ENCODE measurements at regions not wholly inside any gene's neighbourhood (a gene's known extent, or its start where the extent isn't known, plus 50 kb on each side); places are given as distances from the start of the nearest gene placed in this dataset.

DNA sequence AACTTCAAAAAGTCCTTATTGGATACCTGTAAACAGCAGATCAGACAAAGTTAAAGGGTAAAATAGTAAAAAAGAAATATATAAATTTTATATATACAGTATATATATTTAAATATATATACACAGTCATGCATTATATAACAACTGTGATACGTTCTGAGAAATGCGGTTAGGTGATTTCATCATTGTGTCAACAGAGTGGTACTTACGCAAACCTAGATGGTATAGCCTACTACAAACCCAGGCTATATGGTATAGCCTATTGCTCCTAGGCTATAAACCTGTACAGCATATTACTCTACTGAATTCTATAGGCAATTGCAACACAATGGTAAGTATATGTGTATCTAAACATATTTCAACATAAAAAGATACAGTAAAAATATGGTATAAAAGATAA, 222.7 kb downstream of the NUF2 start:
- no peak for ATAC-seq
- CTCF ChIA-PET = no interaction called here

DNA sequence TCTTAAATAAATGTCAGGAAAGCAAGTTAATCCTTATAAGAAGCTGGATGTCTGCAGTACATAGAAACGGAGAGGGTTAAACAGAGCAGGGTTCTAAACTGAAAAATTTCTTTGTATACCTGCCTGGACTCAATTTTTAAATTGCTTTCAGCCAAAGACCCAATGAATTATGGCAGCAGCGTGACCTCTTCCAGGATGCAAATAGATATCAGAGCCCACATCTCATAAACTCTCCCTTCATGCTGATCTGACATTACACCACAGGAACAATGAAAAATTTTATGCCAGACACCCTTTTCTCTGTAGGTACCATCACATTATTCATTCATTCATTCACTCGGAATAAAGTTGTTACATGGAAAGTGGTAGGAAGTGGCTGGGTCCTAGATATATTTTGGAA, 236.4 kb downstream of the NUF2 start:
- no peak for ATAC-seq
- Mint-ChIP-seq H3K27me3 (ENCODE audit: low read depth) (no peaks in the 10 kb centered on the region; the same call in 1 of the 2 replicates), H3K4me1 (peaks cover 25% of the 10 kb centered on the region; the same call in 1 of the 2 replicates), H3K9me3 (peaks cover 18% of the 10 kb centered on the region), H3K4me3 (no peak overlapping the region), H3K36me3 (peaks cover 14% of the 10 kb centered on the region), H3K27ac (no peak overlapping the region)
- POLR2A ChIA-PET = no interaction called here
- no peak for DNase-seq (ENCODE audit: low spot score)
- CTCF ChIA-PET = no interaction called here
- TF ChIP-seq, protein P1, sequence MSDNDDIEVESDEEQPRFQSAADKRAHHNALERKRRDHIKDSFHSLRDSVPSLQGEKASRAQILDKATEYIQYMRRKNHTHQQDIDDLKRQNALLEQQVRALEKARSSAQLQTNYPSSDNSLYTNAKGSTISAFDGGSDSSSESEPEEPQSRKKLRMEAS (CRISPR knock-in tag; IDR thresholded peaks at IDR 0.05) = no peak
- TF ChIP-seq FOXP1 (CRISPR knock-in tag; IDR thresholded peaks at IDR 0.05; ENCODE audit: borderline replicate concordance) (no peak), ELF4 (CRISPR knock-in tag; IDR thresholded peaks at IDR 0.05; ENCODE audit: low read depth) (no peak), TCF7 (CRISPR knock-in tag; IDR thresholded peaks at IDR 0.05; ENCODE audit: low read depth) (no peak), OVOL2 (CRISPR knock-in tag; IDR thresholded peaks at IDR 0.05; ENCODE audit: borderline replicate concordance) (no peak), NR1H2 (CRISPR knock-in tag; IDR thresholded peaks at IDR 0.05) (no peak), CREB1 (CRISPR knock-in tag; IDR thresholded peaks at IDR 0.05) (no peak), HMGA2 (CRISPR knock-in tag; IDR thresholded peaks at IDR 0.05) (no peak)
- TF ChIP-seq, protein P2, sequence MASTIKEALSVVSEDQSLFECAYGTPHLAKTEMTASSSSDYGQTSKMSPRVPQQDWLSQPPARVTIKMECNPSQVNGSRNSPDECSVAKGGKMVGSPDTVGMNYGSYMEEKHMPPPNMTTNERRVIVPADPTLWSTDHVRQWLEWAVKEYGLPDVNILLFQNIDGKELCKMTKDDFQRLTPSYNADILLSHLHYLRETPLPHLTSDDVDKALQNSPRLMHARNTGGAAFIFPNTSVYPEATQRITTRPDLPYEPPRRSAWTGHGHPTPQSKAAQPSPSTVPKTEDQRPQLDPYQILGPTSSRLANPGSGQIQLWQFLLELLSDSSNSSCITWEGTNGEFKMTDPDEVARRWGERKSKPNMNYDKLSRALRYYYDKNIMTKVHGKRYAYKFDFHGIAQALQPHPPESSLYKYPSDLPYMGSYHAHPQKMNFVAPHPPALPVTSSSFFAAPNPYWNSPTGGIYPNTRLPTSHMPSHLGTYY (CRISPR knock-in tag; IDR thresholded peaks at IDR 0.05) = no peak
- TF ChIP-seq, protein P3, sequence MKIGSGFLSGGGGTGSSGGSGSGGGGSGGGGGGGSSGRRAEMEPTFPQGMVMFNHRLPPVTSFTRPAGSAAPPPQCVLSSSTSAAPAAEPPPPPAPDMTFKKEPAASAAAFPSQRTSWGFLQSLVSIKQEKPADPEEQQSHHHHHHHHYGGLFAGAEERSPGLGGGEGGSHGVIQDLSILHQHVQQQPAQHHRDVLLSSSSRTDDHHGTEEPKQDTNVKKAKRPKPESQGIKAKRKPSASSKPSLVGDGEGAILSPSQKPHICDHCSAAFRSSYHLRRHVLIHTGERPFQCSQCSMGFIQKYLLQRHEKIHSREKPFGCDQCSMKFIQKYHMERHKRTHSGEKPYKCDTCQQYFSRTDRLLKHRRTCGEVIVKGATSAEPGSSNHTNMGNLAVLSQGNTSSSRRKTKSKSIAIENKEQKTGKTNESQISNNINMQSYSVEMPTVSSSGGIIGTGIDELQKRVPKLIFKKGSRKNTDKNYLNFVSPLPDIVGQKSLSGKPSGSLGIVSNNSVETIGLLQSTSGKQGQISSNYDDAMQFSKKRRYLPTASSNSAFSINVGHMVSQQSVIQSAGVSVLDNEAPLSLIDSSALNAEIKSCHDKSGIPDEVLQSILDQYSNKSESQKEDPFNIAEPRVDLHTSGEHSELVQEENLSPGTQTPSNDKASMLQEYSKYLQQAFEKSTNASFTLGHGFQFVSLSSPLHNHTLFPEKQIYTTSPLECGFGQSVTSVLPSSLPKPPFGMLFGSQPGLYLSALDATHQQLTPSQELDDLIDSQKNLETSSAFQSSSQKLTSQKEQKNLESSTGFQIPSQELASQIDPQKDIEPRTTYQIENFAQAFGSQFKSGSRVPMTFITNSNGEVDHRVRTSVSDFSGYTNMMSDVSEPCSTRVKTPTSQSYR (CRISPR knock-in tag; IDR thresholded peaks at IDR 0.05) = no peak
- TF ChIP-seq, protein P4, sequence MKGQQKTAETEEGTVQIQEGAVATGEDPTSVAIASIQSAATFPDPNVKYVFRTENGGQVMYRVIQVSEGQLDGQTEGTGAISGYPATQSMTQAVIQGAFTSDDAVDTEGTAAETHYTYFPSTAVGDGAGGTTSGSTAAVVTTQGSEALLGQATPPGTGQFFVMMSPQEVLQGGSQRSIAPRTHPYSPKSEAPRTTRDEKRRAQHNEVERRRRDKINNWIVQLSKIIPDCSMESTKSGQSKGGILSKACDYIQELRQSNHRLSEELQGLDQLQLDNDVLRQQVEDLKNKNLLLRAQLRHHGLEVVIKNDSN (CRISPR knock-in tag; IDR thresholded peaks at IDR 0.05) = no peak
- TF ChIP-seq, protein P5, sequence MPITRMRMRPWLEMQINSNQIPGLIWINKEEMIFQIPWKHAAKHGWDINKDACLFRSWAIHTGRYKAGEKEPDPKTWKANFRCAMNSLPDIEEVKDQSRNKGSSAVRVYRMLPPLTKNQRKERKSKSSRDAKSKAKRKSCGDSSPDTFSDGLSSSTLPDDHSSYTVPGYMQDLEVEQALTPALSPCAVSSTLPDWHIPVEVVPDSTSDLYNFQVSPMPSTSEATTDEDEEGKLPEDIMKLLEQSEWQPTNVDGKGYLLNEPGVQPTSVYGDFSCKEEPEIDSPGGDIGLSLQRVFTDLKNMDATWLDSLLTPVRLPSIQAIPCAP (CRISPR knock-in tag; IDR thresholded peaks at IDR 0.05) = no peak
- TF ChIP-seq, protein P6, sequence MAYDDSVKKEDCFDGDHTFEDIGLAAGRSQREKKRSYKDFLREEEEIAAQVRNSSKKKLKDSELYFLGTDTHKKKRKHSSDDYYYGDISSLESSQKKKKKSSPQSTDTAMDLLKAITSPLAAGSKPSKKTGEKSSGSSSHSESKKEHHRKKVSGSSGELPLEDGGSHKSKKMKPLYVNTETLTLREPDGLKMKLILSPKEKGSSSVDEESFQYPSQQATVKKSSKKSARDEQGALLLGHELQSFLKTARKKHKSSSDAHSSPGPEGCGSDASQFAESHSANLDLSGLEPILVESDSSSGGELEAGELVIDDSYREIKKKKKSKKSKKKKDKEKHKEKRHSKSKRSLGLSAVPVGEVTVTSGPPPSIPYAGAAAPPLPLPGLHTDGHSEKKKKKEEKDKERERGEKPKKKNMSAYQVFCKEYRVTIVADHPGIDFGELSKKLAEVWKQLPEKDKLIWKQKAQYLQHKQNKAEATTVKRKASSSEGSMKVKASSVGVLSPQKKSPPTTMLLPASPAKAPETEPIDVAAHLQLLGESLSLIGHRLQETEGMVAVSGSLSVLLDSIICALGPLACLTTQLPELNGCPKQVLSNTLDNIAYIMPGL (CRISPR knock-in tag; IDR thresholded peaks at IDR 0.05) = no peak
- TF ChIP-seq, protein P7, sequence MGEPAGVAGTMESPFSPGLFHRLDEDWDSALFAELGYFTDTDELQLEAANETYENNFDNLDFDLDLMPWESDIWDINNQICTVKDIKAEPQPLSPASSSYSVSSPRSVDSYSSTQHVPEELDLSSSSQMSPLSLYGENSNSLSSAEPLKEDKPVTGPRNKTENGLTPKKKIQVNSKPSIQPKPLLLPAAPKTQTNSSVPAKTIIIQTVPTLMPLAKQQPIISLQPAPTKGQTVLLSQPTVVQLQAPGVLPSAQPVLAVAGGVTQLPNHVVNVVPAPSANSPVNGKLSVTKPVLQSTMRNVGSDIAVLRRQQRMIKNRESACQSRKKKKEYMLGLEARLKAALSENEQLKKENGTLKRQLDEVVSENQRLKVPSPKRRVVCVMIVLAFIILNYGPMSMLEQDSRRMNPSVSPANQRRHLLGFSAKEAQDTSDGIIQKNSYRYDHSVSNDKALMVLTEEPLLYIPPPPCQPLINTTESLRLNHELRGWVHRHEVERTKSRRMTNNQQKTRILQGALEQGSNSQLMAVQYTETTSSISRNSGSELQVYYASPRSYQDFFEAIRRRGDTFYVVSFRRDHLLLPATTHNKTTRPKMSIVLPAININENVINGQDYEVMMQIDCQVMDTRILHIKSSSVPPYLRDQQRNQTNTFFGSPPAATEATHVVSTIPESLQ (CRISPR knock-in tag; IDR thresholded peaks at IDR 0.05) = no peak
- TF ChIP-seq, protein P8, sequence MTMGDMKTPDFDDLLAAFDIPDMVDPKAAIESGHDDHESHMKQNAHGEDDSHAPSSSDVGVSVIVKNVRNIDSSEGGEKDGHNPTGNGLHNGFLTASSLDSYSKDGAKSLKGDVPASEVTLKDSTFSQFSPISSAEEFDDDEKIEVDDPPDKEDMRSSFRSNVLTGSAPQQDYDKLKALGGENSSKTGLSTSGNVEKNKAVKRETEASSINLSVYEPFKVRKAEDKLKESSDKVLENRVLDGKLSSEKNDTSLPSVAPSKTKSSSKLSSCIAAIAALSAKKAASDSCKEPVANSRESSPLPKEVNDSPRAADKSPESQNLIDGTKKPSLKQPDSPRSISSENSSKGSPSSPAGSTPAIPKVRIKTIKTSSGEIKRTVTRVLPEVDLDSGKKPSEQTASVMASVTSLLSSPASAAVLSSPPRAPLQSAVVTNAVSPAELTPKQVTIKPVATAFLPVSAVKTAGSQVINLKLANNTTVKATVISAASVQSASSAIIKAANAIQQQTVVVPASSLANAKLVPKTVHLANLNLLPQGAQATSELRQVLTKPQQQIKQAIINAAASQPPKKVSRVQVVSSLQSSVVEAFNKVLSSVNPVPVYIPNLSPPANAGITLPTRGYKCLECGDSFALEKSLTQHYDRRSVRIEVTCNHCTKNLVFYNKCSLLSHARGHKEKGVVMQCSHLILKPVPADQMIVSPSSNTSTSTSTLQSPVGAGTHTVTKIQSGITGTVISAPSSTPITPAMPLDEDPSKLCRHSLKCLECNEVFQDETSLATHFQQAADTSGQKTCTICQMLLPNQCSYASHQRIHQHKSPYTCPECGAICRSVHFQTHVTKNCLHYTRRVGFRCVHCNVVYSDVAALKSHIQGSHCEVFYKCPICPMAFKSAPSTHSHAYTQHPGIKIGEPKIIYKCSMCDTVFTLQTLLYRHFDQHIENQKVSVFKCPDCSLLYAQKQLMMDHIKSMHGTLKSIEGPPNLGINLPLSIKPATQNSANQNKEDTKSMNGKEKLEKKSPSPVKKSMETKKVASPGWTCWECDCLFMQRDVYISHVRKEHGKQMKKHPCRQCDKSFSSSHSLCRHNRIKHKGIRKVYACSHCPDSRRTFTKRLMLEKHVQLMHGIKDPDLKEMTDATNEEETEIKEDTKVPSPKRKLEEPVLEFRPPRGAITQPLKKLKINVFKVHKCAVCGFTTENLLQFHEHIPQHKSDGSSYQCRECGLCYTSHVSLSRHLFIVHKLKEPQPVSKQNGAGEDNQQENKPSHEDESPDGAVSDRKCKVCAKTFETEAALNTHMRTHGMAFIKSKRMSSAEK (CRISPR knock-in tag; IDR thresholded peaks at IDR 0.05; ENCODE audit: borderline replicate concordance) = no peak

More for the DNA sequence above, 222.7 kb downstream of the NUF2 start:
- no peak overlapping the region for H3K27ac Mint-ChIP-seq
- POLR2A ChIA-PET = no interaction called here
- H3K36me3 Mint-ChIP-seq = peaks cover 5% of the 10 kb centered on the region
- H3K27me3 Mint-ChIP-seq (ENCODE audit: low read depth) = no peaks in the 10 kb centered on the region; the same call in 1 of the 2 replicates
- no peak for DNase-seq (ENCODE audit: low spot score)
- peaks cover 17% of the 10 kb centered on the region for H3K9me3 Mint-ChIP-seq
- no peak overlapping the region for H3K4me3 Mint-ChIP-seq
- peaks cover 12% of the 10 kb centered on the region for H3K4me1 Mint-ChIP-seq
- TF ChIP-seq GABPB1 (CRISPR knock-in tag; IDR thresholded peaks at IDR 0.05) (peak; percentile 65), TEAD4 (CRISPR knock-in tag; IDR thresholded peaks at IDR 0.05) (no peak)

Data from WTC11 (cell line).